NOMO-1 treated with DMSO at 0.1 percent for 48 hours (cell line): ENCODE measurements at regions not wholly inside any gene's neighbourhood (a gene's known extent, or its start where the extent isn't known, plus 50 kb on each side); places are given as distances from the start of the nearest gene placed in this dataset.

Source experiments
- DNase-seq: peaks from one replicate; lab custom pipeline; 2025; ENCODE audit not compliant: unreplicated experiment; lab: John Stamatoyannopoulos, UW

DNA sequence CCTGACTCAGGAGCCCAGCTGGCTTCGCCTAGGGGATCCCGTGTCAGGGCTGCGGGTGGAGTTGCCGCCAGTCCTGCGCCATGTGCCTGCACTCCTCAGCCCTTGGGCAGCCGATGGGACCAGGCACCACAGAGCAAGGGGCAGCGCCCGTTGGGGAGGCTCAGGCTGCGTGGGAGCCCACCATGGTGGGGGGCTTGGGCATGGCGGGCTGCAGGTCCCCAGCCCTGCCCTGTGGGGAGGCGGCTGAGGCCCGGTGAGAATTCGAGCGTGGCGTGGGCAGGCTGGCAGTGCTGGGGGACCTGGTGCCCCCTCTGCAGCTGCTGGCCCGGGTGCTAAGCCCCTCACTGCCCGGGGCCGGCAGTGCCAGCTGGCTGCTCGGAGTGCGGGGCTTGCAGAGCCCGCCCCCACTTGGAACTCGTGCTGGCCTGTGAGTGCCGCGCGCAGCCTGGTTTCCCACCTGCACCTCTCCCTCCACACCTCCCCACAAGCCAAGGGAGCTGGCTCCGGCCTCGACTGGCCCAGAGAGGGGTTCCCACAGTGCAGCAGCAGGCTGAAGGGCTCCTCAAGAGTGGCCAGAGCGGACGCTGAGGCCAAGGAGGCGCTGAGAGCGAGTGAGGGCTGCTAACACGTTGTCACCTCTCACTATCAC, 135.1 kb upstream of the SEL1L start:
- DNase-seq: no peak

GRCh38 chr14:81669308-81669707, 135.7 kb upstream of the SEL1L start:
- DNase-seq: peak; percentile 5

GRCh38 chr14:81673930-81674329, 140.3 kb upstream of the SEL1L start:
- no peak for DNase-seq

GRCh38 chr14:81676395-81676794, 142.7 kb upstream of the SEL1L start:
- DNase-seq: no peak

DNA sequence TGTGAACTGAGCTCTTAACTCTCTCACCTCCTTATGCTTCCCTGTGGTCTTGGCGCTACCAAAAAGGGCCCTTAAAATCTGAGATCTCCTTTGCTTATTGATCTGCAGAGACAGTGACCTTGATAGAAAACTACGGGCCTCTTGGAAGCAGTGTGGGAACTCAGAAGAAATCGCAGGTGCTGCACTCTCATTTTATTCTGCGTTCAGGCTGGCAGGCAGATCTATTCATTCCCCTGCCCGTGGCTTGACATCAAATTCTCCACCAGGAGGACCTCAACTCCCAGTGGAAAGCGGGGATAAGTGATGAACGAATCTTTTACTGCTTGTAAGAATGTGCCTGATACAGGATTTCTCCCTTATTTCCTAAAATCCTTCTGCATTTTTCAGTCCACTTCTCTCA, 143.2 kb upstream of the SEL1L start:
- no peak for DNase-seq

DNA sequence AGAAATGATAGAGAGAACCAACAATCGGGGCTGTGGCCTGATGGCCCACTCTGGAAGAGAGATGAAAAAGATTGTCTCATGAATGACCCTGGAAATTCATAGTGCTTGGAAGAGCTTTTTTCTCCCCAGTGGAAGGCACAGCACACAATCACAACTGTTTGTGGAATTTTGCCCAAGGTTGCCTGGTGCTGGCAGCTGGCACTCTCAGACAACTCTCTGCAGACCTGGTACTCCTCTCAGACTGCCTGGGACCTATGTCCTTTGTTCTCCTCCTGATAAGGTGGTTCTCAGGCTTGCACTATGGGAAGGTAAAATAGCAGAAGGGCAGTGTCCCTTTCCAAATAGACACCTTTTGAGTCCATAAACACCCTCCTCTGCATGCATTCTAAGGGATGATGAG, 144.1 kb upstream of the SEL1L start:
- DNase-seq: no peak

DNA sequence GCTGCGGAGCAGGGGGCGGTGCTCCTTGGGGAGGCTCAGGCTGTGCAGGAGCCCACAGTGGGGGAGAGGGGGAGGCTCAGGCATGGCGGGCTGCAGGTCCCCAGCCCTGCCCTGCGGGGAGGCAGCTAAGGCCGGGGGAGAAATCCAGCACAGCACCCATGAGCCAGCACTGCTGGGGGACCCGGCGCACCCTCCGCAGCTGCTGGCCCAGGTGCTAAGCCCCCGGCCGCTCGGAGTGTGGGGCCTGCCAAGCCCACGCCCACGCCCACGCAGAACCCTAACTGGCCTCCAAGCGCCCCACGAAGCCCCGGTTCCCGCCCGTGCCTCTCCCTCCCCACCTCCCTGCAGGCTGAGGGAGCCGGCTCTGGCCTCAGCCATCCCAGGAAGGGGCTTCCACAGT, 145.6 kb upstream of the SEL1L start:
- no peak for DNase-seq

DNA sequence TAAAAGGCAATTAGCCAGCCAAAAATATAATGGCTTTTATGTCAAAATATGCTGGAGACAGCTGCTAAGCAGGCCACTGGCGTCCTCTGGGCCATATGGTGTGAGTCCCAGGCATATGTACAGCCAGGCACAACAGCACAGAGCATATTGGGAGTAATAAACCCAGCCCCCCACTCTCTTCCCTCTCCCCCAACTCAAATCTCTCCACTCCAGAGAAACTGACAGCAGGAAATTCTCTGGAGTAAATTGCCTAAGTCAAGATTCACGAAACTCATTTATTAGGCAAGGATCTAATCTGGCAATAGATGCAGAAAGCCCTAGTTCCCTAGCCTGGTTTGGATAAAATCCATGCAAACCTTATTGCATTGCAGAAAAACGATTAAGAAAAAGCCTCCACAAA, 147.9 kb upstream of the SEL1L start:
- no peak for DNase-seq

DNA sequence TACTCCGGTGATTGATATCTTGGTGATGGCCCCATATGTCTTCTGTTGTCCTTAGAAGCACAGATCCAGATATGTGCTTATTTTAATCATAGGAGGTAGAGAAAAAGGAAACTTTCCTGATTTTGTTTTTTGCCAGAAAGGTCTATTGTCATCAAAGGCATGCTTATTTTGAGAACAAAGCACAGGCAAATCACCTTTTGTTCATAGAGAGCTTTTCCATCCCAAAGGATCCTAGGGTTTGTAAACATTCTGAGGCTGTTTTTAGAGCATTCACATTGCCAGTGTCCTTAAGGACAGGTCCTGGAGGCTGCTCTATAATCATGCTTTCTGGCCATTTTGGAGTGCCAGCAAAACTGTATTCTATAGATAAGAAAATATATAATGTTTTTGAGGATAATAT, 148.5 kb upstream of the SEL1L start:
- no peak for DNase-seq

GRCh38 chr14:81682701-81683100, 149.0 kb upstream of the SEL1L start:
- no peak for DNase-seq

DNA sequence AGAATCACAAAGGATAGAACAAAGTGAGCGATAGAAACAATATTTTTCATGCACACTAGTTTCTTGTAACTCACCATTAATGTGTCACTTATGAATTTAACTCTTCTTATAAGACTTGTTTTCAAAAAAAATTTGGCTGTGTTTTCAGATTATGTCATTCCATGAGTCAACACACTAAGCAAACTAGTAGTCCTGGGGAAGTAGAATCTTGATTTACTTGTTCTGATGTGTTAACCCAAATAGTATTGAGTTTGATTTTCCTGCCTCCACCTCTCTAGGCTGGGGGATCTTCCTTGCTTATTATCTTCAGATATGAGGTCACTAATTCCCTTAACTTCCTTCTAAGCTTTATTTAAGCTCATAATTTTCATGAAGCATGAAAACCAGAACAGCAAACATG, 151.0 kb upstream of the SEL1L start:
- DNase-seq: no peak

DNA sequence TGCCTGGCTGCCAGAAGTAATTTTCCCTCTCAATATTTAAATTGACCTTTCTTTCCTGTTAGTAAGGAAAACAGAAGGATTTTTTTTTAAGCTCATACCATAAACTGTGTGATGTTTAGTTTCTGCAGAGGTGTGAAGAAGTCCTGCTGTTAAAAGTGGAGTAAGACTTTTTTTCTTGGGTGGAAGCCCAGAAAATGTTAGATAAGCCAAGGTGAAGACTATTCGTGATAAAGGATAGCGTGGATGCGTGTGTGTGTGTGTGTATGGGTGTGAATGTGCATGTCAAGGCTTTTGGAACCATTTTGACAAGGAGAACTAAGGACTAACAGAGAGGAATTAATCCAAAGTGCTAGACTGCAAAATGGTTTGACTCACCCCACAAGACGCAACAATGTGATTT, 152.9 kb upstream of the SEL1L start:
- no peak for DNase-seq

GRCh38 chr14:81691931-81692330, 158.3 kb upstream of the SEL1L start:
- DNase-seq: no peak

DNA sequence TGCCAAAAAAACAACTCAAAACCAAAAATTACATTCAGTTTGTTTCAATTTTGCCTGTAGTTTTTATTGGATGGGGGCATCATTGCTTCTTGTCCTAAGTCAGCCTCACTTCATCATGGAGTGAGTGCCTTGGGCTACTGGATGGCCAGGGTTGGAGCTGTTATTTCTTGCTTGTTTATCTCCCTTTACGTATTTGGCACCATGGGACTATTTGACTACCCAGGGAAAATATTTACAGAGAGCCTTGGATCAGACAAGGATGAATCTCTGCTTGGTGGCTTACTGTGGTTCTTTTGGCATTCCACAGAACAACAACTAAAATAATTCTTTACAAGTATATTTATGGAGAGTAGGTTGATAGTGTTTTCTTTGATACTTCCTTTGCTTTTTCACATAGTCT, 160.8 kb upstream of the SEL1L start:
- DNase-seq: no peak

- no peak for DNase-seq
These were observed 176.0 kb upstream of the SEL1L start for GRCh38 chr14:81709681-81710080.

GRCh38 chr14:81710232-81710845, 176.7 kb upstream of the SEL1L start:
- DNase-seq: peak; percentile 55

DNA sequence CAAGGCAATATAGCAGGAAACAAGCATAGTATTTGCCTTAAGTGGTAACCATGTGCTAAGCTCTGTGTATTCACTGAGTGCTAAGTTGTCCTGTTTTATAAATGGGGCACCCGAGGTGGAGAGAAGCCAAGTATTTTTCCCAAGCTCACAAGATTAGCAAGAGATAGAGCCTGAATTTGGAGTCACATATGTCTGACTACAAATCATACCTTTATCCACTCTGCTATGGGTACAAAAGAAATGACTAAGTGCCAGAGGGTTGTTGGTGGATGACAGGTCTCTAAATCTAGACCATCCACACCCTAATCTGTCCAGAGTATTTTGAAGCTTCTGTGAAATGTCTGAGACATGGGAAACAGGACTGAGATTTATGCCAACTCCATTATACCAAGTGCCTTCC, 182.1 kb upstream of the SEL1L start:
- DNase-seq: no peak

DNA sequence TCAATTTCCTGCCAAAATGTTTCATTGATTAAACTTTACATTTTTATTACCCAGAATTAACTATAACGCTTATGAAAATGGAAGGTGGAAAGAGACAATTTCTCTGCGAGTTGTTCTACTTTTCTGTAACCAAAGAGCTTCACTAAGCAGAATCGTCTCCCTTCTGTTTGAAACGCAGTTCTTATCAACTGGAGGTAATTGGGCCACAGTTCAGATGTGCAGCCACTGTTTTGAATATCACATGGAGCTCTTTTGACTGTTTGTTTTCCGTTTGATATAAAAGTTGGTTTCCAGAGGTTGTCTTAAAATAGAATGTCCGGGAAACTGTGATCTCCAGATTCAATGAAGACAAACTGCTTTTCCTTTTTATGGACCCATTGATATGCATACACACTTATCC, 183.3 kb upstream of the SEL1L start:
- no peak for DNase-seq

DNA sequence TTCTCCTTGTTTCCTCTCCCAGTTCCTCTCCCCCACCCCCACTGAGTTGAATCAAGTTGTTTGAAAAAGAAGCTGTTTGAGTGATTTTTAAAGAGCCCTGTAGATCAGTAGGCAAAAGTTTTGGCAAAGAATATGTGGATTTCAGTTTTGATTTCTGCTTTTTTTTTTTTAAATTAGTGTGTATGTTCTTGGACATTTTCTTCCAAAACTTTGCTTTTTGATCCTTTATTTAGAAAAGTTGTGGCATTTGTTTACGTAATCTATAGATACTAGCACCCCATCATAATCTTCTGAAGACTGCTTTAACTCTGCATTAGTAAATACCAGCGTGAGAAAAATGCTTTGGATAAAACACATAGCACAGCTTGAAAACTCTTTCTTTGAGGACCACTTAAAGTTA, 190.3 kb upstream of the SEL1L start:
- DNase-seq: no peak

- DNase-seq: no peak
These were observed 193.6 kb upstream of the SEL1L start for GRCh38 chr14:81727218-81727617.

DNA sequence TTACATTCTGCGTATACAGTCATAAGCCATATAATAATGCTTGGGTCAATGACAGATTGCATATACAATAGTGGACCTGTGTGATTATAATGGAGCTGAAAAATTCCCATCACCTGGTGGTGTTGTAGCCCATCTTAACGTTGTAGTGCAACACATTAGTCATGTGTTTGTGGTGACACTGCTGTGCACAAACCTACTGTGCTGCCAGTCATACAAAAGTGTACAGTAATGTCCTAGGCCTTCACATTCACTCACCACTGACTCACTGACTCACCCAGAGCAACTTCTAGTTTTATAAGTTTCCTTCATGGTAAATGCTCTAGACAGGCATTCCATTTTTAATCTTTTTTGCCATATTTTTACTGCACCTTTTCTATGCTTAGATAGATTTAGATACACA, 194.8 kb upstream of the SEL1L start:
- DNase-seq: no peak

GRCh38 chr14:81729622-81730021, 196.0 kb upstream of the SEL1L start:
- DNase-seq: no peak

GRCh38 chr14:81737938-81738337, 204.3 kb upstream of the SEL1L start:
- no peak for DNase-seq
